ENCODE measurements at regions not wholly inside any gene's neighbourhood (a gene's known extent, or its start where the extent isn't known, plus 50 kb on each side); places are given as distances from the start of the nearest gene placed in this dataset.

DNA sequence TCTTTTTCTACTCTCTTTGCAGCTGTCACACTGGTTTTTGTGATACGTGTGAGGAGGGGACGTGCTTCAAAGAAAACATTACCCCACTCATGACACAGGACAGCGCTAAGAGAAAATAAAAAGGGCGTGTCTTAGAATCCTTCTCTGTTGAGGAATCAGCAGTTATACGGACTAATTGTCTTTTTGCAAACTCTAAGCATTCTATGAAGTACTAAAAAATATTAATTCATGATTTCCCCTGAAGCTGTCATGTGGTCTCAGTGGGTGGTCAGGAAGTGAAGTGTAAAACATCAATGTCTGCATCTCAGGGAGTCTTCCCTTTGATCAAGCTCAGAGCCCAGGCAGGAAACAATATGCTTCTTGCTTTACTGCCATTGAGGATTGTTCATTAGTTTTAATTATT lies 117.5 kb upstream of the CRBN start:
- TF ChIP-seq BRCA1 (IDR thresholded peaks at IDR 0.05; ENCODE audit: low read depth, low read length) (no peak), KDM5A (IDR thresholded peaks at IDR 0.05; ENCODE audit: low read length) (no peak), CTCF (IDR thresholded peaks at IDR 0.05; ENCODE audit: control extremely low read depth in 1 of 3, insufficient read depth in 1 of 3, low read depth in 1 of 3, low read length in 3 of 3) (no peak)

Measured in H1 (cell line).